Neural progenitor cell (in vitro differentiated cells): ENCODE measurements at regions not wholly inside any gene's neighbourhood (a gene's known extent, or its start where the extent isn't known, plus 50 kb on each side); places are given as distances from the start of the nearest gene placed in this dataset.

ENCODE experiments used
- DNase-seq: peaks from one replicate; pipeline ENCODE4 v3.0.0-alpha.2; 2016; ENCODE audit warnings: low spot score
- H2AFZ ChIP-seq: fragments of 200-600 bp; sonication (generic); replicated peaks from 2 replicates; pipeline ENCODE4 v1.6.1; 2016; ENCODE audit warnings: antibody characterized with exemption
- H3F3A ChIP-seq: fragments of 200-600 bp; sonication (generic); 2 replicates; pipeline ENCODE4 v1.6.1; 2016; ENCODE audit warnings: antibody characterized with exemption, low read depth
- H3K27ac ChIP-seq: fragments of 200-600 bp; sonication (generic); 2 replicates; pipeline ENCODE4 v1.5.1; 2016; ENCODE audit warnings: mild to moderate bottlenecking
- H3K27me3 ChIP-seq: fragments of 200-600 bp; sonication (generic); 2 replicates; pipeline ENCODE4 v1.6.1; 2016; ENCODE audit warnings: mild to moderate bottlenecking, moderate library complexity
- H3K36me3 ChIP-seq: fragments of 200-600 bp; sonication (generic); 2 replicates; pipeline ENCODE4 v1.5.1; 2016
- H3K4me1 ChIP-seq: fragments of 200-600 bp; sonication (generic); 2 replicates; pipeline ENCODE4 v1.6.1; 2016; ENCODE audit warnings: mixed run types
- H3K4me2 ChIP-seq: fragments of 200-600 bp; sonication (generic); 2 replicates; pipeline ENCODE4 v1.6.1; 2016
- H3K4me3 ChIP-seq: fragments of 200-600 bp; sonication (generic); 2 replicates; pipeline ENCODE4 v1.5.1; 2016
- H3K79me2 ChIP-seq: fragments of 200-600 bp; sonication (generic); 2 replicates; pipeline ENCODE4 v1.6.1; 2016; ENCODE audit warnings: low read depth
- H3K9ac ChIP-seq: fragments of 200-600 bp; sonication (generic); 2 replicates; pipeline ENCODE4 v1.6.1; 2016
- H3K9me3 ChIP-seq: fragments of 200-600 bp; sonication (generic); 2 replicates; pipeline ENCODE4 v1.5.1; 2016; ENCODE audit warnings: low read depth
- H4K20me1 ChIP-seq: fragments of 200-600 bp; sonication (generic); 2 replicates; pipeline ENCODE4 v1.6.1; 2016; ENCODE audit warnings: low read depth
- H3K27ac Mint-ChIP-seq: 3 replicates; pipeline ENCODE4 v1.8.0; 2021; ENCODE audit warnings: mixed read lengths
- H3K27me3 Mint-ChIP-seq: 2 replicates; pipeline ENCODE4 v1.8.0; 2022; ENCODE audit warnings: low read depth, mild to moderate bottlenecking, inconsistent platforms, moderate library complexity, mixed read lengths; ENCODE audit not compliant: insufficient read depth
- H3K36me3 Mint-ChIP-seq: 3 replicates; pipeline ENCODE4 v1.8.0; 2021; ENCODE audit warnings: mixed read lengths
- H3K4me1 Mint-ChIP-seq: 3 replicates; pipeline ENCODE4 v1.8.0; 2021; ENCODE audit warnings: mixed read lengths
- H3K4me3 Mint-ChIP-seq: 3 replicates; pipeline ENCODE4 v1.8.0; 2021; ENCODE audit warnings: mild to moderate bottlenecking, moderate library complexity, mixed read lengths
- H3K9me3 Mint-ChIP-seq: 3 replicates; pipeline ENCODE4 v1.8.0; 2020; ENCODE audit warnings: mixed read lengths
- CTCF ChIP-seq: fragments of 200-600 bp; sonication (generic); IDR thresholded peaks from 2 replicates; pipeline ENCODE4 v1.5.1; 2017; ENCODE audit warnings: antibody characterized with exemption, mild to moderate bottlenecking
- EZH2 ChIP-seq: fragments of 200-600 bp; sonication (generic); IDR thresholded peaks from 2 replicates; pipeline ENCODE4 v1.6.1; 2017; ENCODE audit warnings: antibody characterized with exemption, mild to moderate bottlenecking, moderate library complexity
- EZH2phosphoT487 ChIP-seq: fragments of 200-600 bp; sonication (generic); IDR thresholded peaks from 2 replicates; pipeline ENCODE4 v1.6.1; 2017; ENCODE audit warnings: antibody characterized with exemption

- TF ChIP-seq EZH2phosphoT487 (no peak), EZH2 (no peak), CTCF (no peak)
- Histone ChIP-seq H4K20me1 (no peaks in the 10 kb centered on the region), H3F3A (no peaks in the 10 kb centered on the region), H3K4me1 (peaks cover 4% of the 10 kb centered on the region), H3K79me2 (no peaks in the 10 kb centered on the region), H2AFZ (peak overlapping the region; percentile 20), H3K27ac (no peak overlapping the region), H3K36me3 (no peaks in the 10 kb centered on the region), H3K27me3 (no peaks in the 10 kb centered on the region), H3K9ac (no peak overlapping the region), H3K4me2 (no peak overlapping the region), H3K9me3 (no peaks in the 10 kb centered on the region), H3K4me3 (no peak overlapping the region)
- peaks cover 10% of the 10 kb centered on the region for H3K27me3 Mint-ChIP-seq
- H3K36me3 Mint-ChIP-seq = no peaks in the 10 kb centered on the region
- no peaks in the 10 kb centered on the region for H3K9me3 Mint-ChIP-seq
- H3K4me3 Mint-ChIP-seq = no peak overlapping the region
- H3K4me1 Mint-ChIP-seq = peaks cover 8% of the 10 kb centered on the region
- peak overlapping the region; percentile 50 for H3K27ac Mint-ChIP-seq
- no peak for DNase-seq
Measured at GRCh38 chr14:56512521-56512920, 67.1 kb upstream of the TMEM260 start.

GRCh38 chr14:56514663-56515371, 64.8 kb upstream of the TMEM260 start:
- H3K27ac Mint-ChIP-seq = no peak overlapping the region
- no peak for TF ChIP-seq EZH2phosphoT487
- no peak for TF ChIP-seq EZH2
- no peak for TF ChIP-seq CTCF
- peaks cover 10% of the 10 kb centered on the region for H3K27me3 Mint-ChIP-seq
- no peak overlapping the region for H3K4me3 ChIP-seq
- H4K20me1 ChIP-seq = no peaks in the 10 kb centered on the region
- H3K79me2 ChIP-seq = no peaks in the 10 kb centered on the region
- no peaks in the 10 kb centered on the region for H3K36me3 Mint-ChIP-seq
- no peak overlapping the region for H2AFZ ChIP-seq
- H3K9ac ChIP-seq = no peak overlapping the region
- no peaks in the 10 kb centered on the region for H3F3A ChIP-seq
- H3K27ac ChIP-seq = no peak overlapping the region
- peaks cover 15% of the 10 kb centered on the region for H3K4me1 Mint-ChIP-seq
- no peak overlapping the region for H3K4me3 Mint-ChIP-seq
- no peaks in the 10 kb centered on the region for H3K27me3 ChIP-seq
- no peaks in the 10 kb centered on the region for H3K9me3 ChIP-seq
- H3K9me3 Mint-ChIP-seq = no peaks in the 10 kb centered on the region
- no peak overlapping the region for H3K4me2 ChIP-seq
- H3K36me3 ChIP-seq = no peaks in the 10 kb centered on the region
- no peak for DNase-seq
- peaks cover 4% of the 10 kb centered on the region for H3K4me1 ChIP-seq

- H3K4me2 ChIP-seq = no peak overlapping the region
- no peak overlapping the region for H2AFZ ChIP-seq
- no peaks in the 10 kb centered on the region for H3K9me3 Mint-ChIP-seq
- no peaks in the 10 kb centered on the region for H3K27me3 ChIP-seq
- H3K4me1 Mint-ChIP-seq = peaks cover 15% of the 10 kb centered on the region
- peaks cover 12% of the 10 kb centered on the region for H3K27me3 Mint-ChIP-seq
- no peak overlapping the region for H3K4me3 Mint-ChIP-seq
- H4K20me1 ChIP-seq = no peaks in the 10 kb centered on the region
- H3K36me3 ChIP-seq = no peaks in the 10 kb centered on the region
- DNase-seq = no peak
- H3K4me1 ChIP-seq = peaks cover 4% of the 10 kb centered on the region
- H3K9ac ChIP-seq = no peak overlapping the region
- no peak overlapping the region for H3K4me3 ChIP-seq
- H3K79me2 ChIP-seq = no peaks in the 10 kb centered on the region
- H3K27ac Mint-ChIP-seq = no peak overlapping the region
- no peaks in the 10 kb centered on the region for H3K36me3 Mint-ChIP-seq
- H3K27ac ChIP-seq = no peak overlapping the region
- no peaks in the 10 kb centered on the region for H3K9me3 ChIP-seq
- H3F3A ChIP-seq = no peaks in the 10 kb centered on the region
- TF ChIP-seq EZH2phosphoT487 (no peak), CTCF (no peak), EZH2 (no peak)
Measured at GRCh38 chr14:56515739-56516138, 63.9 kb upstream of the TMEM260 start.
